Putamen (tissue), 1 donor: ENCODE measurements at regions not wholly inside any gene's neighbourhood (a gene's known extent, or its start where the extent isn't known, plus 50 kb on each side); places are given as distances from the start of the nearest gene placed in this dataset.
A peak's percentile ranks its signal among the peaks of the same experiment; 100 is the strongest.

Source experiments
- DNase-seq: peaks from one replicate; pipeline ENCODE4 v3.0.0-alpha.2; 2016; ENCODE audit warnings: low spot score

DNA sequence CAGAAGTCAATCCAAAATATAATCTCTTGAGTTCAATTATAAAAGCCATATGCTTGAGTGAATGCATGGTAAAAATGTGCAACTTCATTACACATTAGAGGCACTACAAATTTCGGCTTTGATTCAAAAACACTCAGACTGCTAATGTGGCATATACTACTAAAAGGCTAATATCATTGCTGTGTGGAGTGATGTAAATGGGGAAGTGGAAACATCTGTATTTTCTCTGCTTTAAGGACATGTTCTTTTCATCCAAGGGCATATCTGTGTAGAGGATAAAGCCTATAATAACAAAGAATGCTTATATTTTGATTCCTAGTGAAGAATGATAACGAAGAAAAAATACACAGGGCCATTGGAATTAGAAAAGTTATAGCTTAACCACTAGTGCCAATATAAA, 643.9 kb upstream of the ZNF608 start:
- no peak for DNase-seq

- DNase-seq, result no peak
These were observed 646.9 kb upstream of the ZNF608 start for GRCh38 chr5:125393221-125393815.

GRCh38 chr5:125394661-125395280, 648.3 kb upstream of the ZNF608 start:
- no peak for DNase-seq

DNA sequence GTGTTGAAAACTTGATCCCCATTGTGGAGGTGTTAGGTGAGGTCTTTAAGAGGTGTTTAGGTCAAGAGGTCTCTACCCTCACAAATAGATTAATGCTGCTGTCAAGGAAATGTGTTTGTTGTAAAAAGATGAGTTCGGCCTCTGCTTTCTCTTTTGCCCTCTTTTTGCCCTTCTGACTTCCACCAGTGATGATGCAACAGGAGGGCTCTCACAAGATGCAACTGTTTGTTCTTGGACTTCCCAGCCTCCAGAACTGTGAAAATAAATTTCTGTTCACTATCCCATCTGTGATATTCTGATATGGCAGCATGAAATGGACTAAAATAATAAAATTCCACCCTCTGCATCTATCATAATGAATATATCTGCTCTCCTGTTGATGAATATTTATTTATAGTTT, 650.0 kb upstream of the ZNF608 start:
- no peak for DNase-seq

DNA sequence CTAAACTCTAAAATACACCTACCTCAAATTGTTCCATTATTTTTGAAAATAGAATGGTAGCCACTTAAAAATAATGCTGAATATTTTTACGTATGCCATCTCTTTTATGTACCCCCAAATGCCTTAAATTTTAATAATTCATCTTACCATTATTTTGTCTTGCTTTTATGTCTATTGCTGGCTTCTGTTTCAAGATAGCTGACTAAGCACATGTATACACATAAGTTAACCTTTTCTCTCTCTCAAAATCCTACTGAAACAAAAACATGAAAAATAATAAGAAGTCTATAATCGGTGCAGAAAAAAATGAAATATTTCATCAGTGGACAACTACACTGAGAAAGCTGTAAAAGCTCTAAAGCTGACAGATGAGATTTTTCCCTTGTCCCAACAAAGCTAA, 652.0 kb upstream of the ZNF608 start:
- DNase-seq, result no peak

DNA sequence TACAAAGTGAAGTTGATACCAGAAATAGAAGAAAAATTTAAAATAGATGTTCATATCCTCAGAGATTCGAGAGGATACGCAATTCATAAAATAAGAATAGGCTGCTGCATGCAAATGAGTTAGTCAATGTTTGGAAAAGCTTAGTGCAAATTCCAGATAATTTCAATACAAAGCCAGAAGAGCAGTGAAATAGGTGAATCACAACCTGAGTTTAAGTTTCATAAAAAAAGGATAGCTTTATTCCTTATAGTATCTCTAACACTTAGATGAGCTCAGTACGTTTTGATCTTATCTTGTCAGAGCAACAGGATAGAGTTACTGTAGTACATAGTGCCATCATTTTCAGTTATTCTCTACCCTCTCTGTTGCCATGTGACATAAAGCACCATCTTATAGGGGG, 653.4 kb upstream of the ZNF608 start:
- no peak for DNase-seq

DNA sequence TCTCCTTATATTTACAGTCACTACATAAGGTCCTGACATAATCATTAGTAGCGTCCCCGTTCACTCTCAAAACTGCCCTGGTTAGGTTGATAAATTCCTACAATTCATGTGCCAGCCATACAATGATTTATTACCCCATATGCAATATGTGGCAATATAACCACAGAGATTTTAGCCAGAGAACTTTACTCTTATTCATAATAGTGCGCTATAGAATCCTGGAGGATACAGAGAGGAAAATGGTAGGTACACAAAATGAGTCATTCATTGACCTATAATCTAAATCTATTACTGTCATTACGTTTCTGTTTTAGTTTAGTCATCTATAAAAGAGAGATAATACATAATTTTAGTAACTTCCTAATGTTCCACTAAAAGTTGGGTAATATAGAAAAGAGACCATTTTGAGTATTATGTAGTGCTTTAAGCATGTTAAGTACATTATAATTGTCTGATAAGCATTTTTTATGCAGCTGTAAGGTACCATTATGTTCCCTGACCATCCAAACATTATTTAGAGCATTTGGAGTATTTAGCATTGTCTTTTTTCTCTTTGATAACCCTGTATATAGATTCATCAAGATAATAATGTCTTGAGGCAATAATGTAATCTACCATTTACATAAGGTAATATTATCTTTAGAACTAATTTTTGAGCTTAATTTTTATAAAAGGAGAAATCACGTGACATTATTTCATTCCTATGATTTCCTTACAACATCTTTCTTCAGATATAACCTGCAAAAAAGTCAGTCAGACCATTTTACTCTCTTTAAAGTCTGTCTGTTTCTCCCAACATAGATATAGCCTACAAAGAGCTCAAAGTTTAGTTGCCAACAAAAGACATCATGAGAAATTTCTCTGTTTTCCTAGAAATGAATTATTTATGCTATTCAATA, 655.5 kb upstream of the ZNF608 start:
- DNase-seq, result no peak

DNA sequence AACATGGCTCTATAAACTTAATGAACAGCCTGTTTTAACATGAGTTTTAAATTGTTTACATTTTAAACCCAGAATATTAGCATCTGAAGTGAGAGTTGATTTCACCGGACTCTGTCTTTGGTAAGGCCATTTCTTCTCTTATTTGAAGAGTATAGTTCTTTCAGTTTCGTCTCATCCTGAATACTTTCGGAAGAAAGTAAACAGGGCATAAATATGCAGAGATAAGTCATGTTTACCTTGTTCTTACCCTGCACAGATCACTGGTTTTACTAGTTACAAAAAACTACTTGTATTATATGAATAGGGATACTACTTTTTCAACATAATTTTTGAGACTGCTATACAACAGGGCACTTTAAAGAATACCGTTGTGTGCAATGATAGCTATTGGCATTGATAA, 656.3 kb upstream of the ZNF608 start:
- no peak for DNase-seq

DNA sequence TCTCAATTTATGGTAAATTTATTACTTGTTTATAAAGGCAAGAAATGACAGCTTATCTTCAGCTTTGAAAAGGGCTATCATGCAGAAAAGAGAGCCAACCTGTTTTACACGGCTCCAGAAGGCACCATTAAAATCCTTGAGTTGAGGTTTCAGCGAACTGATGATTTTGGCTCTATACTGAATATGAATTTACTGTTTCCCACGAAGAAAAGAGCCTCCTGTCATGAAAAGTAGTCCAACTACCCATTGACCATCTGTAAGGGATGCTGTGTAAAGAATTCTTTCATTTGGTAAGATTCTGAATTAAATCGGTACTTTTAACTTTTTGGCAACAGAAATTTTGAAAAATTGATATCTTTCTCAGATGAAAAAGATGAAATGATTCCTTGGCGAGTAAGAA, 657.6 kb upstream of the ZNF608 start:
- DNase-seq, result no peak

DNA sequence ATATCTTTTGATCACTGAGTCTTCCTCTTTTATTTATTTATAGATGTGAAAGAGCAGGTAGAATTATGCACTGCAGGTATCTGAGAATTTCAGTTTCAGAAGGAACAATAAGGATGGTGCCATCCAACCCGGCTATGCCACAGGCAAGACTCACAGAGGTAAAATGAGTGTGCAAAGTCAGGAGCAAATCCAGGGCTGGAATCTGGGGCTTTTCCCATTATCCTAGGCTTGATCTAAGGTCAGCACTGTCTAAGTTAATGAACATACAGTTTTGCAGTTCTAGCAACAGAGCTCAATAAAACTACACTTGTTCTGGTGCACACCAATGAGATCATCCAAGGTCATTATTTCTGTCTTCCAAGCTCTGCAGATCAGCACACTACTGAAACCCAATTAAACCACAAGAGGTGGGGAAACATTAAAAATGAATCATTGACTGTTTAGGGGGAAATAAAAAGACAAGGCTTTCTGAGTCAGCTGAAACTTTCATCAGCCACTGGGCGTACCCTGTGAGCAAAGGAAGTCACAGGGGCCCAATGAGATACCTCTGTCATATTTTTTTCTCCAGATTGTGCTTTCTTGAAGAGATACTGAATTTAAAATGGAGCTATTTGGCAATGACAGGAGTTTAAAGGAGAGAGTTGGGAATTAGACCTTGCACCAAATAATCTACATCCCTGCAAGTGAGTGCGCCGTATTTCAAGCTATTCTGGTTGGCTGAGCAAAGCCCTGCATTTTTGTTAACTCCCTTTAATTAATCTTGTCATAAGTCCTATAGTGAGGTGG, 662.2 kb upstream of the ZNF608 start:
- no peak for DNase-seq

- no peak for DNase-seq
These were observed 662.9 kb upstream of the ZNF608 start for GRCh38 chr5:125409234-125409860.

GRCh38 chr5:125409861-125410536, 663.6 kb upstream of the ZNF608 start:
- DNase-seq, result peak; percentile 38

- peak; percentile 57 for DNase-seq
These were observed 664.2 kb upstream of the ZNF608 start for GRCh38 chr5:125410537-125411070.

DNA sequence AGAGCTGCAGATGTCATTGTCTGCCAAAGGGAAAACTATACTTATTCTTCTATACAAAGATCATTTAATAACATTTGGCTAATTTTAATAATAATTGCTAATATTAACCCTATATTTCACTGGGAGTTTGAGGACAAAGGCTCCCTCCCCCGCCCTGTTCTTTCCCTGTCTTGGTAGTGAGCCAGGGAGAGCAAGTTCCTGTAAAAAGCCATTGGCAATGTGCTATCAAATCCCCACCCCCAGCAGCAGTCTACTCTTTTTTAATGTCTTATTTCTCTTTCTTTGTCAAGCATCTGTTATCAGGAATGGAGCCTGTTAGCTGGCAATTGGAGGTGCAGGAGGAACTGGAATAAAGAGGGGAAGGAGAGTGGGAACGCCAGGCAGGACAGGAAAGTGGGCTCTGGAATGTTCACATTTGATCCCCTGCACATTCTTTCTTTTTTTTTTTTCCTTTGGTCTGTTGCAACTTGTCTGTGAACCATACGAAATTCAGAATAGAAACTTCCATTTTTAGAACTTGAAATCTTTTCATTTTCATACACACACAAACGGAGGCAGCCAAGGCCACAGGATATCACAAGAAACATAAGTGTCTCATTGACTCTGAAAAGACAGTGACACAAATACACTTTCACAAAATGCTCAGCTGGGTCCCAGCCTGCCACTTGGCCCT, 664.8 kb upstream of the ZNF608 start:
- peak; percentile 57 for DNase-seq

DNA sequence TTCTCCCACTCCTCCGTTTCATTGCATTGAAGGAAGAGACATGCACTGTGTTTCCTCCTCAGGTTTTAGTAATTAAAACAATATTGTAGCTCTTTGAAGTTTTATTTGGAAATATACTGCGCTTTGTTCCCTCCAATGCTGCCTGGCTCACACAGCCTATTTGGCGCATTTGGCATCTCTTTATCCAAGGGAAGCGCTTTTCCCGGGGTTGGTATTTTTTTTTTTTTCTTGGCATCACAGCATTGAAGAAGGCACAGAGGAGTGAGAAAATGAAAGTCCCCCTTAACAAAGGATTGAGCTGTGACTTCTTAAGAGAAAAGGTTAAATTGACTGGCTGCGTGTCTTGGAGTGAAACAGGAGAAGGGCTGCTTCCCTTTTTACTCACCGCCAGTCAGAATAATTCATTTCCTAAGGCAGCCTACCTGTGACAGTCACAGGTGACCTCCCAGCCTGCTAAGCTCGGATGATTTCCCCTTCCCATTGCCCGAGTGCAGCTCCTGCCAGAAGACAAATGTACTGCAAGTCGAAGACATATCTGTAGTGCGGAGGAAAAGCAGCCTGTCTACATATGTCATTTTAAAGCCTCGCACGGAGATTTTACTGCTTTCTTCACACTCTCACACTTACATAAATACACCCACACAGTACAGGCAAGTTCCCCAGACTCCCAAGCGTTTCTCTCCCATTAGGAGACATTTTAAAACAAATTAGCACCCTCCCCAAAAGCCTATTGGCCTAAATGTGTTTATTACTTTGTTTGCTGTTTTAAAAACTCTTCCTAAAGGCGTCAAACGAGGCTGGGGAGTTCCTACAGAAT, 665.5 kb upstream of the ZNF608 start:
- peak; percentile 66 for DNase-seq

DNA sequence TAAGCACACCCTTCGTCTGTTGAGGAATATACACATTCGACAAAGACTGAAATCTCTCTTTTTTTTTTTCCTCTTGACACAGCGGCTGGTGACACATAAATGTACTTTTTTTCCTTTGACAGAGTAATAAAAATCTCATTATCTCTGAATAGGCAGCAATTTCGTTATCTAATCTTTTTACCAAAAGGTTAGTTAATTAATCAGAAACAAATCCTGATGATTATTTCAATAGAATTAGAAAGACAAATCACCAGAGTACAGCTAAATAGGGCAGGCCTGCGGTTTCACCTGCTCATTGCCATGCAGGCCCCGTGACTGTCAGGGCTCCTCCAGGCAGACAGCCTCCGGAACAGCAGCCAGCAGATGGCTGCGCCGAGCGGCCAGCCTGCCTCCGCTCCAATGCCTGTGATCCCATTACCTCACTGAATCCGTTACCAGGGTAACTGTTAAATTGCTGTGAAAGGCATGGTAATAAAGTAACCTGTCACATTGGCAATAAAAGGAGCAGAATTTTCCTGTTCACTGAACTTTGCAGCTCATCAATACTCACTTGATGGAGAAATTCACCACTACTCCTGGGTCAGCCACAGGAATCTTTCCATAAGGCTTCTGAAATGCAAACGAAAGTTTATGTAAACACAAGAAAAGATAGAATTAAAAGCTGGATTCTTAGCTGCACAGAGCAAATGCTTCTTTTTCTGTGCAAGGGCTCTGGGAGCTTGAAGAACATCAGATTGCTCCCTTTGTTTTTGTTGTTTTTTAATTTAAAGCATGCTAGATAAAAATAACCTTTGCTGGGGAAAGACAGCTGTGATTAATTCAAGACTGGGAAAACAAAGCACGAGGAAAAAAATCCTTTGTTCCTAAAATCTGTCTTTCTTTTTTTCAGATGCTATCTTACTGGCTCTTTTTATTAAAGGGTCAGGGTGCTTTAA, 666.4 kb upstream of the ZNF608 start:
- peak; percentile 91 for DNase-seq

GRCh38 chr5:125413496-125414274, 667.2 kb upstream of the ZNF608 start:
- DNase-seq, result no peak

DNA sequence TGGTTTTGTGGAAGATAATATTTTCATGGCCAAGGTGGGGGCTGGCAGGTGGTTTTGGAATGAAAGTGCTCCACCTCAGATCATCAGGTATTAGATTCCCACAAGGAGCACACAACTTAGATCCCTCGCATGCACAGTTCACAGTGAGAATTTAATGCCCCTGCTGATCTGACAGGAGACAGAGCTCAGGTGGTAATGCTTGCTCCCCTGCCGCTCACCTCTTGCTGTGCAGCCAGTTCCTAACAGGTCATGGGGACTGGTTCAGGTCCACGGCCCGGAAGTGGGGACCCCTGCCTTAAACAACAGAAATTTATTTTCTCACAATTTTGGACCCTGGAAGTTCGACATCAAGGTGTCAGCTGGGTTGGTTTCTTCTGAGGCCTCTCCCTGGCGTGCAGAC, 668.7 kb upstream of the ZNF608 start:
- DNase-seq, result no peak
